ENCODE measurements at regions not wholly inside any gene's neighbourhood (a gene's known extent, or its start where the extent isn't known, plus 50 kb on each side); places are given as distances from the start of the nearest gene placed in this dataset.

GRCh38 chr2:16323126-16323520, 342.5 kb downstream of the CYRIA start:
- no peak for DNase-seq (ENCODE audit: low read depth in 3 of 3, low spot score in 2 of 3)

- no peak for DNase-seq (ENCODE audit: low read depth in 3 of 3, low spot score in 2 of 3)
These were observed 343.1 kb downstream of the CYRIA start for GRCh38 chr2:16322308-16323125.

GRCh38 chr2:16321872-16322271, 343.8 kb downstream of the CYRIA start:
- DNase-seq (ENCODE audit: low read depth in 3 of 3, low spot score in 2 of 3), result no peak

- no peak for DNase-seq (ENCODE audit: low read depth in 3 of 3, low spot score in 2 of 3)
These were observed 344.4 kb downstream of the CYRIA start for GRCh38 chr2:16321256-16321655.

- DNase-seq (ENCODE audit: low read depth in 3 of 3, low spot score in 2 of 3), result no peak
These were observed 344.9 kb downstream of the CYRIA start for GRCh38 chr2:16320716-16321115.

GRCh38 chr2:16319551-16320121, 346.0 kb downstream of the CYRIA start:
- no peak for DNase-seq (ENCODE audit: low read depth in 3 of 3, low spot score in 2 of 3)

- no peak for DNase-seq (ENCODE audit: low read depth in 3 of 3, low spot score in 2 of 3)
These were observed 347.0 kb downstream of the CYRIA start for GRCh38 chr2:16318474-16319195.

GRCh38 chr2:16318051-16318450, 347.6 kb downstream of the CYRIA start:
- DNase-seq (ENCODE audit: low read depth in 3 of 3, low spot score in 2 of 3), result no peak

- DNase-seq (ENCODE audit: low read depth in 3 of 3, low spot score in 2 of 3), result no peak
These were observed 348.3 kb downstream of the CYRIA start for GRCh38 chr2:16317211-16317830.

- DNase-seq (ENCODE audit: low read depth in 3 of 3, low spot score in 2 of 3), result no peak
These were observed 349.0 kb downstream of the CYRIA start for GRCh38 chr2:16316456-16317210.

GRCh38 chr2:16315908-16316307, 349.7 kb downstream of the CYRIA start:
- DNase-seq (ENCODE audit: low read depth in 3 of 3, low spot score in 2 of 3), result no peak

GRCh38 chr2:16315458-16315835, 350.2 kb downstream of the CYRIA start:
- no peak for DNase-seq (ENCODE audit: low read depth in 3 of 3, low spot score in 2 of 3)

- no peak for DNase-seq (ENCODE audit: low read depth in 3 of 3, low spot score in 2 of 3)
These were observed 350.8 kb downstream of the CYRIA start for GRCh38 chr2:16314691-16315457.

GRCh38 chr2:16314001-16314400, 351.6 kb downstream of the CYRIA start:
- no peak for DNase-seq (ENCODE audit: low read depth in 3 of 3, low spot score in 2 of 3)

- no peak for DNase-seq (ENCODE audit: low read depth in 3 of 3, low spot score in 2 of 3)
These were observed 352.2 kb downstream of the CYRIA start for GRCh38 chr2:16313235-16313975.

GRCh38 chr2:16312771-16313170, 352.9 kb downstream of the CYRIA start:
- no peak for DNase-seq (ENCODE audit: low read depth in 3 of 3, low spot score in 2 of 3)

GRCh38 chr2:16311521-16312440, 353.9 kb downstream of the CYRIA start:
- DNase-seq (ENCODE audit: low read depth in 3 of 3, low spot score in 2 of 3), result no peak

GRCh38 chr2:16308816-16309215, 356.8 kb downstream of the CYRIA start:
- DNase-seq (ENCODE audit: low read depth in 3 of 3, low spot score in 2 of 3), result no peak
